Esophagus muscularis mucosa (tissue), 4 donors: ENCODE measurements at regions not wholly inside any gene's neighbourhood (a gene's known extent, or its start where the extent isn't known, plus 50 kb on each side); places are given as distances from the start of the nearest gene placed in this dataset.

ENCODE experiments used
- CTCF ChIP-seq, 3 experiments: fragments of 200-600 bp in 2 of 3; fragments of 450-650 bp in 1 of 3; sonication (generic) in 2 of 3; IDR thresholded peaks; one replicate each; pipeline ENCODE4 v1.5.1; 2017 to 2019; ENCODE audit warnings: antibody characterized with exemption in 3 of 3, mild to moderate bottlenecking in 2 of 3, moderate library complexity in 1 of 3
- EP300 ChIP-seq: sonication (generic); formaldehyde crosslinking; IDR thresholded peaks from one replicate; pipeline ENCODE4 v1.6.1; 2017; ENCODE audit warnings: antibody characterized with exemption
- POLR2A ChIP-seq: fragments of 450-650 bp; IDR thresholded peaks from one replicate; pipeline ENCODE4 v1.6.1; 2017; ENCODE audit warnings: antibody characterized with exemption, moderate library complexity, mild to moderate bottlenecking, low read depth
- POLR2AphosphoS5 ChIP-seq, 2 donors: sonication (generic); formaldehyde crosslinking; IDR thresholded peaks; one replicate each; pipeline ENCODE4 v1.6.1; 2017; ENCODE audit warnings: antibody characterized with exemption in 2 of 2

GRCh38 chr20:30419466-30419865, 838.0 kb upstream of the DEFB115 start:
- TF ChIP-seq CTCF (IDR thresholded peaks at IDR 0.05) (no peak), POLR2A (no peak), POLR2AphosphoS5 (IDR thresholded peaks at IDR 0.05) (no peak), EP300 (no peak)
